ENCODE measurements at regions not wholly inside any gene's neighbourhood (a gene's known extent, or its start where the extent isn't known, plus 50 kb on each side); places are given as distances from the start of the nearest gene placed in this dataset.

- no peaks in the 10 kb centered on the region for H3K9me3 Mint-ChIP-seq
- ATAC-seq (replicated peaks in 1 of 2) (peak; percentile 78 to 81), DNase-seq (peak; percentile 43 to 51)
- H3K4me1 Mint-ChIP-seq (ENCODE audit: low read depth): no peaks in the 10 kb centered on the region
- no peak overlapping the region for H3K4me3 Mint-ChIP-seq
- no peak overlapping the region for H3K27ac Mint-ChIP-seq
- peaks cover 10% of the 10 kb centered on the region for H3K27me3 Mint-ChIP-seq (ENCODE audit: low read depth)
- no peaks in the 10 kb centered on the region for H3K36me3 Mint-ChIP-seq (ENCODE audit: insufficient read depth in 2 of 2)
Observed at GRCh38 chr12:91355150-91356006, 172.8 kb upstream of the DCN start.

GRCh38 chr12:91353266-91353665 is 170.6 kb upstream of the DCN start:
- H3K4me1 Mint-ChIP-seq (ENCODE audit: low read depth): no peaks in the 10 kb centered on the region
- no peak overlapping the region for H3K27ac Mint-ChIP-seq
- no peaks in the 10 kb centered on the region for H3K36me3 Mint-ChIP-seq (ENCODE audit: insufficient read depth in 2 of 2)
- no peaks in the 10 kb centered on the region for H3K9me3 Mint-ChIP-seq
- peaks cover 10% of the 10 kb centered on the region for H3K27me3 Mint-ChIP-seq (ENCODE audit: low read depth)
- no peak for DNase-seq
- H3K4me3 Mint-ChIP-seq: no peak overlapping the region
- ATAC-seq (replicated peaks in 1 of 2): no peak

GRCh38 chr12:91349476-91349875 is 166.9 kb upstream of the DCN start:
- DNase-seq (no peak), ATAC-seq (replicated peaks in 1 of 2) (no peak)
- peaks cover 8% of the 10 kb centered on the region for H3K27me3 Mint-ChIP-seq (ENCODE audit: low read depth)
- H3K36me3 Mint-ChIP-seq (ENCODE audit: insufficient read depth in 2 of 2): no peaks in the 10 kb centered on the region
- H3K4me1 Mint-ChIP-seq (ENCODE audit: low read depth): no peaks in the 10 kb centered on the region
- H3K27ac Mint-ChIP-seq: no peak overlapping the region
- no peaks in the 10 kb centered on the region for H3K9me3 Mint-ChIP-seq
- no peak overlapping the region for H3K4me3 Mint-ChIP-seq

- Mint-ChIP-seq H3K9me3 (no peaks in the 10 kb centered on the region), H3K27ac (no peak overlapping the region), H3K36me3 (ENCODE audit: insufficient read depth in 2 of 2) (no peaks in the 10 kb centered on the region), H3K4me3 (no peak overlapping the region), H3K4me1 (ENCODE audit: low read depth) (no peaks in the 10 kb centered on the region), H3K27me3 (ENCODE audit: low read depth) (no peaks in the 10 kb centered on the region)
- DNase-seq (no peak), ATAC-seq (replicated peaks in 1 of 2) (no peak)
Observed at GRCh38 chr12:91347481-91348214, 165.0 kb upstream of the DCN start.

- H3K27ac Mint-ChIP-seq: no peak overlapping the region
- no peaks in the 10 kb centered on the region for H3K27me3 Mint-ChIP-seq (ENCODE audit: low read depth)
- no peak for ATAC-seq (replicated peaks in 1 of 2)
- H3K4me1 Mint-ChIP-seq (ENCODE audit: low read depth): no peaks in the 10 kb centered on the region
- H3K9me3 Mint-ChIP-seq: no peaks in the 10 kb centered on the region
- DNase-seq: no peak
- H3K36me3 Mint-ChIP-seq (ENCODE audit: insufficient read depth in 2 of 2): no peaks in the 10 kb centered on the region
- no peak overlapping the region for H3K4me3 Mint-ChIP-seq
Observed at GRCh38 chr12:91346827-91347226, 164.2 kb upstream of the DCN start.

- H3K36me3 Mint-ChIP-seq (ENCODE audit: insufficient read depth in 2 of 2): no peaks in the 10 kb centered on the region
- ATAC-seq (replicated peaks in 1 of 2): no peak
- no peak for DNase-seq
- no peaks in the 10 kb centered on the region for H3K27me3 Mint-ChIP-seq (ENCODE audit: low read depth)
- H3K4me3 Mint-ChIP-seq: no peak overlapping the region
- no peak overlapping the region for H3K27ac Mint-ChIP-seq
- H3K9me3 Mint-ChIP-seq: no peaks in the 10 kb centered on the region
- no peaks in the 10 kb centered on the region for H3K4me1 Mint-ChIP-seq (ENCODE audit: low read depth)
Observed at GRCh38 chr12:91344408-91344807, 161.8 kb upstream of the DCN start.

- no peaks in the 10 kb centered on the region for H3K27me3 Mint-ChIP-seq (ENCODE audit: low read depth)
- no peak overlapping the region for H3K27ac Mint-ChIP-seq
- ATAC-seq (replicated peaks in 1 of 2) (no peak), DNase-seq (no peak)
- no peaks in the 10 kb centered on the region for H3K36me3 Mint-ChIP-seq (ENCODE audit: insufficient read depth in 2 of 2)
- no peaks in the 10 kb centered on the region for H3K4me1 Mint-ChIP-seq (ENCODE audit: low read depth)
- H3K9me3 Mint-ChIP-seq: no peaks in the 10 kb centered on the region
- H3K4me3 Mint-ChIP-seq: no peak overlapping the region
Observed at GRCh38 chr12:91343010-91343409, 160.4 kb upstream of the DCN start.

- Mint-ChIP-seq H3K4me1 (ENCODE audit: low read depth) (no peaks in the 10 kb centered on the region), H3K9me3 (no peaks in the 10 kb centered on the region)
Observed at GRCh38 chr12:91339106-91339505, 156.5 kb upstream of the DCN start.

GRCh38 chr12:91335699-91336098 is 153.1 kb upstream of the DCN start:
- ATAC-seq (replicated peaks in 1 of 2) (no peak), DNase-seq (no peak)
- Mint-ChIP-seq H3K4me3 (no peak overlapping the region), H3K36me3 (ENCODE audit: insufficient read depth in 2 of 2) (no peaks in the 10 kb centered on the region), H3K9me3 (no peaks in the 10 kb centered on the region), H3K27me3 (ENCODE audit: low read depth) (peaks cover 22% of the 10 kb centered on the region), H3K27ac (no peak overlapping the region), H3K4me1 (ENCODE audit: low read depth) (no peaks in the 10 kb centered on the region)

More at GRCh38 chr12:91339106-91339505, 156.5 kb upstream of the DCN start:
- H3K27ac Mint-ChIP-seq: no peak overlapping the region
- DNase-seq (no peak), ATAC-seq (replicated peaks in 1 of 2) (no peak)
- no peak overlapping the region for H3K4me3 Mint-ChIP-seq
- peaks cover 16% of the 10 kb centered on the region for H3K27me3 Mint-ChIP-seq (ENCODE audit: low read depth)
- no peaks in the 10 kb centered on the region for H3K36me3 Mint-ChIP-seq (ENCODE audit: insufficient read depth in 2 of 2)

GRCh38 chr12:91333966-91334365 is 151.3 kb upstream of the DCN start:
- Mint-ChIP-seq H3K27ac (no peak overlapping the region), H3K27me3 (ENCODE audit: low read depth) (peaks cover 22% of the 10 kb centered on the region), H3K4me1 (ENCODE audit: low read depth) (no peaks in the 10 kb centered on the region), H3K36me3 (ENCODE audit: insufficient read depth in 2 of 2) (no peaks in the 10 kb centered on the region), H3K4me3 (no peak overlapping the region), H3K9me3 (no peaks in the 10 kb centered on the region)
- DNase-seq (no peak), ATAC-seq (replicated peaks in 1 of 2) (no peak)

- H3K27ac Mint-ChIP-seq: no peak overlapping the region
- no peaks in the 10 kb centered on the region for H3K4me1 Mint-ChIP-seq (ENCODE audit: low read depth)
- H3K27me3 Mint-ChIP-seq (ENCODE audit: low read depth): peaks cover 22% of the 10 kb centered on the region
- no peak for ATAC-seq (replicated peaks in 1 of 2)
- H3K4me3 Mint-ChIP-seq: no peak overlapping the region
- H3K36me3 Mint-ChIP-seq (ENCODE audit: insufficient read depth in 2 of 2): no peaks in the 10 kb centered on the region
- H3K9me3 Mint-ChIP-seq: no peaks in the 10 kb centered on the region
- DNase-seq: no peak
Observed at GRCh38 chr12:91332302-91332701, 149.7 kb upstream of the DCN start.

GRCh38 chr12:91331371-91331770 is 148.8 kb upstream of the DCN start:
- Mint-ChIP-seq H3K27ac (no peak overlapping the region), H3K36me3 (ENCODE audit: insufficient read depth in 2 of 2) (no peaks in the 10 kb centered on the region), H3K4me3 (no peak overlapping the region), H3K27me3 (ENCODE audit: low read depth) (peaks cover 22% of the 10 kb centered on the region), H3K9me3 (no peaks in the 10 kb centered on the region), H3K4me1 (ENCODE audit: low read depth) (no peaks in the 10 kb centered on the region)
- DNase-seq (no peak), ATAC-seq (replicated peaks in 1 of 2) (no peak)

- ATAC-seq (replicated peaks in 1 of 2): no peak
- peaks cover 6% of the 10 kb centered on the region for H3K27me3 Mint-ChIP-seq (ENCODE audit: low read depth)
- no peak overlapping the region for H3K27ac Mint-ChIP-seq
- no peak for DNase-seq
- H3K4me1 Mint-ChIP-seq (ENCODE audit: low read depth): no peaks in the 10 kb centered on the region
- H3K4me3 Mint-ChIP-seq: no peak overlapping the region
- no peaks in the 10 kb centered on the region for H3K9me3 Mint-ChIP-seq
- no peaks in the 10 kb centered on the region for H3K36me3 Mint-ChIP-seq (ENCODE audit: insufficient read depth in 2 of 2)
Observed at GRCh38 chr12:91328451-91328850, 145.8 kb upstream of the DCN start.

All from activated T-cell treated with anti-CD3 and anti-CD28 coated beads, Interleukin-2, amount 50 U/mL, for 72 hours (primary cell).